VCaP (cell line): ENCODE measurements at regions not wholly inside any gene's neighbourhood (a gene's known extent, or its start where the extent isn't known, plus 50 kb on each side); places are given as distances from the start of the nearest gene placed in this dataset.
"Not testable (repeated sequence)": the region's sequence is repeated elsewhere in the genome, so short reads cannot be mapped to it uniquely, and the experiment has no call there.

Experiments used
- H3K27ac ChIP-seq: fragments of 450-650 bp; 2 replicates; pipeline ENCODE4 v1.5.1; 2017
- TF ChIP-seq, protein P1 (sequence below): fragments of 450-650 bp; conservative IDR thresholded peaks from 2 replicates; pipeline ENCODE4 v1.5.1; 2017; ENCODE audit warnings: mild to moderate bottlenecking, moderate library complexity

DNA sequence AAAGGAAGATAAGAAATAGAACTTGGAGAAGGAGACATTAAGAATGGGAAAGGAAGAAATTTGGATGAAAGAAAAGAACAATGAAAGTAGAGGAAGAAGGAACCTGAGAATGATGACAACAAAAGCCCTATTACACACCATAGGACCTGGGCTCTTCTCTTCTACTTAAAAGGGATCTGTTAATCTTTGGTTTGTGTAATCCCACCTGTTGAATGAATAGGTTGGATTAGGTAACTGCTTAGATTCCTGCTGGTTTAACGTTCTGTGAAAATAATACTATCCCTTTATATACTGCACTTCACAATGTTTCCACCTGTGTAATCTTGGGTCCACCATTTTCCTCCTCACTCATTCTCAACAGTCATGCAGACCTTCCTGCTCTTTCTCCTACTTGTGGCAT, 157.8 kb upstream of the ATP10B start:
- TF ChIP-seq, protein P1, sequence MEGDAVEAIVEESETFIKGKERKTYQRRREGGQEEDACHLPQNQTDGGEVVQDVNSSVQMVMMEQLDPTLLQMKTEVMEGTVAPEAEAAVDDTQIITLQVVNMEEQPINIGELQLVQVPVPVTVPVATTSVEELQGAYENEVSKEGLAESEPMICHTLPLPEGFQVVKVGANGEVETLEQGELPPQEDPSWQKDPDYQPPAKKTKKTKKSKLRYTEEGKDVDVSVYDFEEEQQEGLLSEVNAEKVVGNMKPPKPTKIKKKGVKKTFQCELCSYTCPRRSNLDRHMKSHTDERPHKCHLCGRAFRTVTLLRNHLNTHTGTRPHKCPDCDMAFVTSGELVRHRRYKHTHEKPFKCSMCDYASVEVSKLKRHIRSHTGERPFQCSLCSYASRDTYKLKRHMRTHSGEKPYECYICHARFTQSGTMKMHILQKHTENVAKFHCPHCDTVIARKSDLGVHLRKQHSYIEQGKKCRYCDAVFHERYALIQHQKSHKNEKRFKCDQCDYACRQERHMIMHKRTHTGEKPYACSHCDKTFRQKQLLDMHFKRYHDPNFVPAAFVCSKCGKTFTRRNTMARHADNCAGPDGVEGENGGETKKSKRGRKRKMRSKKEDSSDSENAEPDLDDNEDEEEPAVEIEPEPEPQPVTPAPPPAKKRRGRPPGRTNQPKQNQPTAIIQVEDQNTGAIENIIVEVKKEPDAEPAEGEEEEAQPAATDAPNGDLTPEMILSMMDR, result no peak
- no peak overlapping the region for H3K27ac ChIP-seq

DNA sequence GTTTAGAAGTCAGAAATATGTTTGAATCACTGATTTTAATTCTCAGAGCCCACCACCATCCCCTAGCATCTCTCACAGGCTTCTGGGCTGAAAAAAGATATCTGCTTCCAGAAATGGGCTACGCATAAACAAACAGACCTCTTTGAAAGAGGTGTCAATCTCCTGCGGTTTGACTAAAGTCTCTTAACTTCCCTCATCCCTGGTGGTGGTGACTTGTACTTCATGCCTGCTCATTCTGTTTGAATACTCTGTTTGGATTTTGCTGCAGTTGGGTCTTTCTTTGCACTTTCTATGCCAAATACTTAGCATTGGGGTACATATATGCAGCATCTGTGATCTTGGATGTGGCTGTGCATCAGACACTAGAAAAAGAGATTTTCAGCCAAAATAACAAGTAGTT, 157.2 kb upstream of the ATP10B start:
- TF ChIP-seq, protein P1, result no peak
- no peak overlapping the region for H3K27ac ChIP-seq

DNA sequence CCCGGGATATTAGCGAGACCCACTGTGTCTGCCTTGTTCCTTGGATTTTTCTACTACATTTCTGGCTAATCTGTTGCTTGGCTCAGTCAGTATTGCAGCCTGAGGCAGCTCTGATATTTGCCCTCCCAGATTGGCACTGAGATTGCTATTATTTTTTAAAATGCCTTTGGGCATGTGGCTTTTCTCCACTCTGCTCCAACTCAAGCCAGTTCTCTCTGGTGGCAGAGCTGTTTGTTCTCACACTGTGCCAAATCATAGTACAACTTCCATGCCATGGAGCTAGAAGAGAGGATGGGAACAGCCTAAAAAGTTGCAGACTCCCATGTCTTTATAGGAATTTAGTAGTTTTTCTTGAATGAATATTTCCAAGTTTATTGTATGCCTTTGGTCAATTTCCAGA, 155.9 kb upstream of the ATP10B start:
- TF ChIP-seq, protein P1, result no peak
- no peak overlapping the region for H3K27ac ChIP-seq

DNA sequence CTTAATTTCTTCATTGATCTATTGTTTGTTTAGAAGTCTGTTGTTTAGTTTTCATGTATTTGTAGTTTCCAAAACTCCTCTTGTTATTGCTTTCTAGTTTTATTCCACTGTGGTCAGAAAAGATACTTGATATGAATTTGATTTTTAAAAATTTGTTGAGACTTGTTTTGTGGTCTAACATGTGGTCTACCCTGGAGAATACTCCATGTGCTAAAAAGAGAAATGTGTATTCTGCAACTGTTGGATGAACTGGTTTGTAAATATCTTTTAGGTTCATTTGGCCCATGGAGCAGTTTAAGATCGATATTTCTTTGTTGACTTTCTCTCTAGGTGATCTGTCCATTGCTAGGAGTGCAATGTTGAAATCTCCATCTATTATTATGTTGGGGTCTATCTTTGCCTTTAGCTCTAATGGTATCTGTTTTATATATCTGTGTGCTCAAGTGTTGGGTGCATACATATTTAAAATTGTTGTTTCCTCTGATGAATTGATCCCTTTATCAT, 150.6 kb upstream of the ATP10B start:
- no peak overlapping the region for H3K27ac ChIP-seq
- TF ChIP-seq, protein P1, result no peak

DNA sequence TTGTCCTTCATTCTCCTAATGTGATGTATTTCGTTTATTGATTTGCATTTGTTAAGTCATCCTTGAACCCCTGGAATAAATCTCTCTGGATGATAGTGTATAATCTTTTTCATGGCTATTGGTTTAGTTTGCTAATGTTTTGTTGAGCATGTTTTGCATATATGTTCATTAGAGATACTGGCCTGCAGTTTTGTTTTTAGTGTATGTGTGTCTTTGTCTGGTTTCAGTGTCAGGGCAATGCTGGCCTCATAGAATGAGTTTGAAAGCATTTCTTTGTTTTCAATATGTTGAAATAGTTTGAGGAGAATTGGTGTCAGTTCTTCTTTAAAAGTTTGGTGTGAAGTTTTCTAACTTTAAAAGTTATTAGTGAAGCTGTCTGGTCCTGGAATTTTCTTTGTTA, 149.6 kb upstream of the ATP10B start:
- H3K27ac ChIP-seq, result no peak overlapping the region
- TF ChIP-seq, protein P1, result no peak

DNA sequence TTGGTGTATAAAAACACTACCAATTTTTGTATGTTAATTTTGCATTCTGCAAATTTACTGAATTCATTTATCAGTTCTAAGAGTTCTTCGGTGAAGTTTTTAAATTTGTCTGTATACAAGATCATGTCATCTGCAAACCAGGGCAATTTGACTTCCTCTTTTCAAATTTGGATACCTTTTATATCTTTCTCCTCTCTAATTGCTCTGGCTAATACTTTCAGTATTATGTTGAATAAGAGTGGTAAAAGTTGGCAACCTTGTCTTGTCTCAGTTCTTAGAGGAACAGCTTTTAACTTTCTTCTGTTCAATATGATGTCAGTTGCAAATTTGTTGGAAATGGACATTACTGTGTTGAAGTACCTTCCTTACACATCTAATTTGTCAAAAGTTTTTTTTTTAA, 149.1 kb upstream of the ATP10B start:
- H3K27ac ChIP-seq, result not testable (repeated sequence)

DNA sequence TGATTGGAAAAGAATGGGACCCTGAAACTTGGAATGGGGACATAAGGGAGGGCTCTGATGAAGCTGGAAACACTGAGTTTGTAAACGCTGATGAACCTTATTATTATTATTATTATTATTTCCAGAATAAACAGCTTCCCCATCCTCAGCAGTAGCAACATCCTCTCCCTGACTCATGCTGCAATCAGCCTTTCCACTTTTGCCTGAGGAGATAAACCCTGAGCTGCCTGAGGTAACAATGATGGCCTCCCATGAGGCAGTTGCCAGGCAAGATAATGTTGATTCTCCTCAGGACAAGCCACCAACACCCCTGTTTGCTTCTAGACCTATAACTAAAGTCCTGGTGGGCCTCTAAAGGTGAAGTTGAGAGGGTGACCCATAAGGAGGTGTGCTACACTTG, 139.2 kb upstream of the ATP10B start:
- no peak overlapping the region for H3K27ac ChIP-seq
- TF ChIP-seq, protein P1, result no peak

DNA sequence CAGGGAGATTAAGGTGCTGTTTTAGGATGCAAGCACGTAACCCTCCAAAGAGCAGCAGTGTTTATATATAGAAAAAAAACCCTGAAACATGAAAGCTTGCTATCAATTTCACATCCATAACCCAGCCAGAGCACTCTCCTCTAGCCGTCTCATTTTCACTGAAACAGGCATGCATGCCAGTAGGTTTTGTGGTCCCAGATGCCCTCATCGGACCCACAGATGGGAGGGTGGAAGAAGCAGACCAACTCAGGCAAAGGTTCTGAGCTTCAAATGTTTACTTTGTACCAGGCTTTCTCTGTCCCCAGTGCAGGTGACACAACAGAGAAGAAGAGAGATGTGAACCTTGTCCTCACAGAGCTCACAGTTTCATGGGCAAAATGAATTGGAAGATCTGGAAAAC, 127.4 kb upstream of the ATP10B start:
- no peak overlapping the region for H3K27ac ChIP-seq
- TF ChIP-seq, protein P1, result no peak
